ENCODE measurements at regions not wholly inside any gene's neighbourhood (a gene's known extent, or its start where the extent isn't known, plus 50 kb on each side); places are given as distances from the start of the nearest gene placed in this dataset.
A peak's percentile ranks its signal among the peaks of the same experiment; 100 is the strongest.

DNA sequence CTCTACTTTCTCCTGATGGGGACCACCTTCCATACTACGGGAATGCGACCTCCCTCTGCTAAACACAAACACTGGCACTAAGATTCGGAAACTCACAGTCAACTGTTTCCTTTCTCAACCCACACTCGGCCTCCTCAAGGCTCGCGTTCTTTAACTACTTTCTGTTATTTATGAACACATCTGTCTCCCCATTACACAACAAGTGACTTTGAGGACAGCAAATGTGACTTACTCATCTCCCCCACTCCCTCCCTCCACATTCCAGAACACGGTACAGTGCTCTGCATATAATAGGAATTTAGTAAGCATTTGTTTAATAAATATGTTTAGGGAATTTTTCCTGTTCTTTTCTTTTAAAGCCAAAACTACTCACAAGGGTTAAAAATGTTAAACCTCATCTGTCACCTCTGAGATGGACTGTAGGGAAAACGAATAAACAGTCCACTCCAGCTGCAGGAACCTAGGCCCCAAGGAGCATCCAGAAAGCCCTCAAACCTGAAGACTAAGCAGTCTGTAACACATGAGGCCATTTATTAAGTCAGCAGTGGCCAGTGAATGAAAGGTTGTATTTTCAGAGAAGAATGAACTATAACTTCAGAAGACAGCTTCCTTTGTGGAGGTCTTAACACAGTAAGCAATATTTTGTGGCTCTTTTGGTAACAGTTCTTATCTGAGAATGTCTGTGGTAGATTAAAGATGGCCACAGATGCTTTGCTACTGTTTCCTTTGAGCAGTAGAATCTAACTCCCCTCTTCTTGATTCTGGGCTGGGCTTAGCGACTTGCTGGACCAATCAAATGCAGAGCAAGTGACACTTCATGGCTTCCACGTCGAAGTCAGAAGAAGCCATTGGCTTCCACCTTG, 209.6 kb upstream of the DTNBP1 start:
- peak; percentile 58 to 75 for DNase-seq

GRCh38 chr6:15871276-15871675, 208.4 kb upstream of the DTNBP1 start:
- no peak for DNase-seq

- peak; percentile 86 for DNase-seq
Observed at GRCh38 chr6:15870333-15871043, 207.7 kb upstream of the DTNBP1 start.

GRCh38 chr6:15864708-15865062, 201.9 kb upstream of the DTNBP1 start:
- no peak for DNase-seq

GRCh38 chr6:15864038-15864707, 201.3 kb upstream of the DTNBP1 start:
- no peak for DNase-seq

DNA sequence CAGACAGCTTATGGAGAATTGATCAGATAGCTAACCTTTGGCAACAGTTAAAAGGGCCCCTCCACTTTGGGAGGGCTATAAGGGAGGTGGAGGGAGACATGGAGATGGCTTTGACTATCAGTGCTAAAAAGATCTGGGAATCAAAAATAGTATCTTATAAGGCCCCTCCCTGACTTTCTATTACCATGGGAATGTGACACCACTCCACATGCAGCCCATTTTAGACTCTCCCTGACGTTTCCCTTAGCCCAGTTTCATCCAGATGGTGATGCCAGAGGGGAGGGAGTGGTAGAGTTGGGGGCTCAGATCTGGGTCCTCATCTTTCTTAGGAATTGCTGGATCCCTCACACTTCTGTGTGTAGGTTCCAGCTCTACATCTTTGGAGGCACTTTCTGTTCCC, 200.0 kb upstream of the DTNBP1 start:
- DNase-seq: no peak

DNA sequence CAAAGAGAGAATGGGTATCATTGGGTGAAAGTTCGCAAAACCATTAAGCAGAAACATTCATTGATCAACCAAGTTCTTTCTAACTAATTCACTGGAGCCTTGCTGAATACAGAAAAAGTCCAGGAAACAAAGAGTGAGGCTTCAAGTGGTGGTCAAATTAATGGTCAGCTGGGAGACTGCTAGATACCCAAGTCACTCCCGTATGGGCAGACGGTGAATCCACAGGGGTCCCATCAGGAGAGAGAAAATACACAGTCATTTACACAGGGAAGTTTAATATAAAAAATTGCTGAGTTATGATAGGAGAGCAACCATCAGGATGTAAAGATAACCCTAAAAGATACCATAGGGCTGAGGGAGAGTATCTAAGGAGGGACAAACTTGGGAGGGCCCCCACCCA, 198.7 kb upstream of the DTNBP1 start:
- DNase-seq: no peak

DNA sequence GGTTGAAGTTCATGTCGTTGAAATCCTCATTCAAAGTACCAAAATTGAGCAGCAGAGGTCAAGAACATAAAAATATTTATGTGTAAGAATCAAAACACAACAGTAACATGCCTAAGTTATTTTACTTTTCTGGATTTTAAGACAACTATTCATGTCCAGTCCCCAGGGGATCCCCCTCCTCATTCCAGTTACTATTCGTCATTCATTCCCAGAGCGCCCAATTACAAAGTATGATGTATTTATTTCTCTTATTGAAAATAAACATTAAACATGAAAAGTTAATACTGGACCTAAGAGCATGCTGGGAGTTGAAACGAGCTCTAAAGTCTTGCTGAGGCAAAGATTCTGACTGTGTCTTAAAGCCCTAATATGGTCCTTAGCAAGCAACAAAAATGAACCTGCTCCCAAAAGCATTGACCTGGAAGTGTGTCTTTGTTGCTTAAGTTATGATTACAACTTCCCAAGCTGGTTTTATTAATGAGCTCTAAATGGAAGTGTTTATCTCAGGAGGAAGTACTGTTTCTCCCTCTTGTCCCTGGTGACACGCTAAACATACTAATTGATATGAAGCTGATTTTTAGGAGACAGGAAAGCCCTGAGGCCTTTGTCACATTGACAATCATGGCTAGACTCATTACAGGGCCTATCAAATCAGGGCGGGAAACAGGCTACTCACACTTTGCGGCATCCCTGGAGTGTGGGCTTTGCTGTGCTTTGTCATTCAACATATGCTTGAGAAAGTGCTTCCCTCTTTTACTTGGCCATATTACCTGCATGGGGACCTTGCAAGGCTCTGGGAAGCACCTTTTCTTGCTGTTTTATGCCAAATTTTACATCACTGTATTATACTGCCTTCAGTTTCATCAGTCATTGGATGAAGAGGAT, 192.2 kb upstream of the DTNBP1 start:
- DNase-seq: no peak

DNA sequence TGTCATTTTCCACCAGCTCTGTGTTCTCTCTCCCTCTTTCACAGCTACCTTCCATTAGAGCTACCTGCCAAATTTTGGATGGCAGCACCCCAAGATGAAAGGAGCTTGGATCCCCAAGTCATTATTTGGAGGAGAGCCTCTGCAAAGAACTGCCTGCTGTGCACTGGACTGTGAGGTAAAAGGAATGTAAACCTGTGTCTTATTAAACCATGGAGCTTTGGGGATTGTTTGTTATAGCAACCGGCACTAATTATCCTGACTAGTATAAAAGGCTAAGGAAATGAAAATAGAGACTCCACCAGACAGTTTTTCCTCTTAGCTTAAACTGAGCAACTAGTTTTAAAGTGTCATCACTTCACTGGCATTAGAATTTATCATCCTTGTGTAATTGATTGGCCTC, 191.6 kb upstream of the DTNBP1 start:
- no peak for DNase-seq

DNA sequence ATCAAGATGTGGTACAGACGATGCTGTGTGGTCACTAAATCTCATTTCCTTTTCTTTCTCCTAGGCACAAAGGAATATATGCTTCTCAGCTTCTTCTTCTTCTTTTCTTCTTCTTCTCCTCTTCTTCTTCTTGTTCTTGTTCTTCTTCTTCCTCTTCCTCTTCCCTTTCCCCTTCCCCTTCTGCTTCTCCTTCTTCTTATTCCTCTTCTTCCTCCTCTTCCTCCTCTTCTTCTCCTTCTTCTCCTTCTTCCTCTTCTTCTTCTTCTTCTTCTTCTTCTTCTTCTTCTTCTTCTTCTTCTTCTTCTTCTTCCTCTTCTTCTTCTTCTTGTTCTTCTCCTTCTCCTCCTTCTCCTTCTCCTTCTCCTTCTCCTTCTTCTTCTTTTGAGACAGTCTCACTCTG, 190.4 kb upstream of the DTNBP1 start:
- no peak for DNase-seq

DNA sequence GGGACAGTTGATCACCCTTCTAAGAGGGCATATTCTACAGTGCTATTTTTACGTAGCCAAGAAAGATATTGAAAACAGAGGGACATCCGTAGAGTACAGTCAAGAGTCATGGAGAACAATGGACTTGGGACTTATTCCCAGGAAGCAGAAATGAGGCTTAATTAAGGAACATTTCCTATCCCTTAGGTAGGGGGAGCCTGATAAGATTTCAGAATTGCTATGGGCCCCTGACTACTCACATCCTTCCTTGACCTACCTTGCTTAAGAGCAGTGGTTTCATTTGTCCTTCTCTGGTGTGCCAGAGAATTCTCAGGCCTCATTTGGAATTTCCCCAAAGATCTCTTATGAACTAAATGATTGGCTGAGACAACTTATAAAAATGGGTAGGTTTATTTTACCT, 189.5 kb upstream of the DTNBP1 start:
- no peak for DNase-seq

- no peak for DNase-seq
Observed at GRCh38 chr6:15849395-15849794, 186.6 kb upstream of the DTNBP1 start.

GRCh38 chr6:15845492-15845891, 182.7 kb upstream of the DTNBP1 start:
- no peak for DNase-seq

DNA sequence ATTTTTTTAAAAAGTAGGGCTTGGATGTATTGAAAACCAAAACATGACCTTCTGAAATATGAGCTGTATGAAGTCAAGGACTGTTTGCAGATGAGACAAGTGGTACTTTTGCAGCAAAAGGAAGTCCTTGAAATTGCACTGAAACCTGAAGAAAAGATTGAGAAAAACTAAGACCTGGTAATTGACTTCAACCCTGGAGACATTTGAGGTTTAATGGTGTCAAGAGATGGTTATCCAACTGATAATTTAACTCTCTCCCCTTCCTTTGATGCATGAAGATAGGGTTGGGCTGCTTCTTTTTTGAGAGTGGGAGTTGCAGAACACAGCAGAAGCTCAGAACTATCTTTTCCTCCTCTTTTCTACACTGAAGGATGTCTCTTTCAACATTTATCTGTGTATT, 180.9 kb upstream of the DTNBP1 start:
- DNase-seq: no peak

DNA sequence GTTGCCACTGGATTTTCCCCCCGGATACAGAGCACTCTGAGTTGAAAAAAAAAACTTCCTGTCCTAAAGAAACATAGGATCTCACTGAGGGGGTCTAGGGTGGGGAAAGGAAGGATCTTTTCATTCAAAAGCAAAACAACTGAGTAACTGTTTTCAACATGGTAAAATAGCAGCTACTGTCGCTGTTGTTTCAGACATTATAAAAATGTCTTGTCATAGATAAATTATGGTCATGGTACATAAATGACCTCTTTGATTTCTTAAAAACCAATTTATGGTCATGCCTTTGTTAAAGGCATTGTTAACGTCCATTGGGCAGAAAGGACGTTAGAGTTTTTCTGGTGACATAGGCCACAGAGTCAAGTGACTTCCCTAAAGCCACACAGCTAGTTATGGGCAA, 180.4 kb upstream of the DTNBP1 start:
- no peak for DNase-seq

- DNase-seq: no peak
Observed at GRCh38 chr6:15842727-15843117, 179.9 kb upstream of the DTNBP1 start.

- no peak for DNase-seq
Observed at GRCh38 chr6:15841937-15842726, 179.3 kb upstream of the DTNBP1 start.

DNA sequence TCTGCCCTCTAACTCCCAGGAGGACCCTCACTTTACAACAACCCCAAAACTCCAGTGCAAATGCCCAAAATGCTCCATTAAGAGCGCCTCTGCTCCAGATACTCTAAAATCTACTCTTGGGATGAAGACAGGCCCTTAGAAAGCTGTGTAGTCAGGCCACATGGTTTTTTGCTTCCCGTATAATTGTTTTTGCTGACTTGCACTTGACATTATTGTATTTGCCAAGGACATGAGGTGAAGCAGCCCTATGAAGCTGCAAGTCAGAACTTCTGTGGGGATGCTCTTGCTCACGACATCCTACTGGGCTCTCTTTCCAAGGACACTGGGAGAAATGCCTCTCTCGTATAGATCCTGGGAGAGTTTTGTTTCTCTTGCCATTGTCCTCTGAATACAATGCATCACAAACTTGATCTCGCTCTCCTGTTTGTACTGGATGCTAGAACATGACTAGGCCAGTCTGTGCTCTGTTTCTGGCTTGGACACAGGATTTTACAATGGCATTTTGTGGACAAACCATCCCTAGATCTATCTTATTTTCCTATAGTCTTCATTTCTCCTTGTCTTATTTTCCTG, 177.2 kb upstream of the DTNBP1 start:
- no peak for DNase-seq

DNA sequence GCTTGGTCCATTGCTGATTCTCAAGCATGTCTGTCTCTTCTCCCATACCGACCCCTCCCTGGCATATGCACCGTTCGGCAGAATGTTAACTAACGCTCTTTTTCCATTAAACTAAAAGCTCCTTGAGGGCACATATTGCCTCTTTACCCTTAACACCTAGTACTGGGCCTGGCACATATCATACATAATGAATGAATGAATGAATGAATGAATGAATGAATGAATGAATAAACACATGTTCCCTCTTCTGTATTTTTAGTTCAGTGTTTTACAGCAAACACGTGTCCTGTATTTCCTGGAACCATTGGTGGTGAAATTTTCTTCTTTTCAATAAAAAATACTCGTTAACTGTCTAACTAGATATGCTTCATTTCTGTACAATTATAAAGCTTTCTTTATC, 174.4 kb upstream of the DTNBP1 start:
- DNase-seq: no peak

DNA sequence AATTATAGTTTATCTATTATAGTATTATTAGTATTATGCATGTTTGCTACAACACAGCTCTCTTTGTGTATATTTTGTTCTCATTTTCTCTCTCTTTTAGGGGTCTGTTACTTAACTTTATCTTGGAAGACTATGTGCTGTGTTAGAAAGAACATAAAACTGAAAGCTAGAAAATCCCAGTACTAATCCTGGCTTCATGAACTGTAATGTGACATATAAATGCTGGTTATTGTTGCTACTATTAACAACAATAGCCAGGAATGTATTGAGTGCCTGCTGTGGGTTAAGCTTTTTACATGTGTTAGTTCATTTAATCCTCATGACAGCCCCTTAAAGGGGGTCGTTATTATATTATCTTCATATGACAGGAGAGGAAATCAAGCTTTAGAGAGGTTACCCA, 170.0 kb upstream of the DTNBP1 start:
- DNase-seq: no peak

- no peak for DNase-seq
Observed at GRCh38 chr6:15829156-15829555, 166.3 kb upstream of the DTNBP1 start.

All from inflammatory macrophage treated with lipopolysaccharide for 1 hour (primary cell).